ENCODE measurements at regions not wholly inside any gene's neighbourhood (a gene's known extent, or its start where the extent isn't known, plus 50 kb on each side); places are given as distances from the start of the nearest gene placed in this dataset.
A peak's percentile ranks its signal among the peaks of the same experiment; 100 is the strongest.

GRCh38 chr2:62296034-62296831 lies 100.3 kb downstream of the B3GNT2 start:
- H3K9me3 Mint-ChIP-seq, result no peaks in the 10 kb centered on the region
- H3K36me3 Mint-ChIP-seq, result no peaks in the 10 kb centered on the region
- H3K4me1 Mint-ChIP-seq, result peaks cover 17% of the 10 kb centered on the region
- no peak overlapping the region for H3K4me3 Mint-ChIP-seq
- H3K27ac Mint-ChIP-seq, result no peak overlapping the region
- no peaks in the 10 kb centered on the region for H3K27me3 Mint-ChIP-seq
- ATAC-seq, result no peak

DNA sequence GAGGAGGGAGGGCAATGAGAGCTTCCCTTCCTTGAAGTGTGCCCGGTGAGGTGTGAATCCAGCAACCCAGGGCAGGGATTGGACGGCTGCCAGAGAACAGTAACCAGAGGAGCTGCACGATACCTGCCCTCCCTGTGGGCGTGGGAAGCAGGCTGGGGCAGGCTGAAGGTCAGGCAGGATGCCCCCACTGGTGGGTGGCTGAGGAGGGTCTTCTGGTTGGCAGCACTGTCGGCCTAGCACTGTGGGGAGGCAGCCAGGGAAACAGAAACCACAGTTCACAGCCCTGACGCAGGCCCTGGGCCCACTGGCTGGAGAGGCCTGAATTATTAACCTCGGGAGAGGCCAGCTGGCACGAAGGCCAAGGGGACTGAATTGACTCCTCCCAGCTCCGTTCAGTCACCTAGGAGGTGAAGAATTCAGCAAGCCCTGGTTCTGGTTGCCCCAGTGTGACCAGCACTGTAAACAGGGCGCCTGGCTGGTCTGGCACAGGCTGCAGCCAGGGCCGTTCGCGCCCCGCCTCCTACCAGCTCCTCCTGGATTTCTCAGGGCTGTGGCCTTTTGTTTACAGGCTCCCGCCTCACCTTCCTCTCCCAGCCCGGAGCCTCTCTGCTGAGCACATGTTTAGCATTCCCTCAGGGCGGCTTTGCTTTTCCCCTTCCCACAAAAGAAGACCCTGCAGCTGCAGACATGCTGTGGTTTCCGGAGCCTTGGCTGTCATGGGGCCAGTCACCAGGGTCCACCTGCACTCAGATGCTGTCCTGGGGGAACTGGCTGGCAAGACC lies 97.8 kb downstream of the B3GNT2 start:
- Mint-ChIP-seq H3K27me3 (no peaks in the 10 kb centered on the region), H3K36me3 (no peaks in the 10 kb centered on the region), H3K9me3 (no peaks in the 10 kb centered on the region), H3K4me1 (peaks cover 17% of the 10 kb centered on the region), H3K4me3 (no peak overlapping the region), H3K27ac (peak overlapping the region; percentile 53)
- peak; percentile 52 for ATAC-seq

- no peaks in the 10 kb centered on the region for H3K9me3 Mint-ChIP-seq
- no peak overlapping the region for H3K4me3 Mint-ChIP-seq
- H3K36me3 Mint-ChIP-seq, result no peaks in the 10 kb centered on the region
- H3K27me3 Mint-ChIP-seq, result no peaks in the 10 kb centered on the region
- ATAC-seq, result no peak
- H3K4me1 Mint-ChIP-seq, result peaks cover 20% of the 10 kb centered on the region
- H3K27ac Mint-ChIP-seq, result peak overlapping the region; percentile 53
Observed at GRCh38 chr2:62293151-62293489, 97.2 kb downstream of the B3GNT2 start.

DNA sequence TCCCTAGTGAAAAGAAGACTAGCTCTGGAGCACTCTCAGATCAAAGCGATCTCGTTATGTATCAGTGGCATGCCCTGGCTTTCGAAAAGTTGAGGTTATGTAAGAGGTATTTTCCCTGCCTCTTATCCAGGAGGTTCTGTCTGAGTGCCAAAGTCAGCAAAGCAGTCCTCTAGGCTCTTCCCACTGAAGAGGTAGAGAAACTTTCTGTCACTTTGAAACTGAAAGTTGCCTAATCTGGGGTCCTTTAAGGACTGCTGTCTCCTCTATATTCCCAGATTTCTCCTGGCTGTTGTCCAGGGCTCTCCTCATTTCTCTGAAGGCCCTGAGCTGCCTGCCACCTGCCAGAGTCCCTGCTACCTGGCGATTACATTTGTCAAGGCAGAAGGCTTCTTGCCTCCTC lies 96.3 kb downstream of the B3GNT2 start:
- no peak for ATAC-seq
- Mint-ChIP-seq H3K4me3 (no peak overlapping the region), H3K4me1 (peaks cover 29% of the 10 kb centered on the region), H3K36me3 (peaks cover 3% of the 10 kb centered on the region), H3K27me3 (no peaks in the 10 kb centered on the region), H3K27ac (no peak overlapping the region), H3K9me3 (peaks cover 2% of the 10 kb centered on the region)

DNA sequence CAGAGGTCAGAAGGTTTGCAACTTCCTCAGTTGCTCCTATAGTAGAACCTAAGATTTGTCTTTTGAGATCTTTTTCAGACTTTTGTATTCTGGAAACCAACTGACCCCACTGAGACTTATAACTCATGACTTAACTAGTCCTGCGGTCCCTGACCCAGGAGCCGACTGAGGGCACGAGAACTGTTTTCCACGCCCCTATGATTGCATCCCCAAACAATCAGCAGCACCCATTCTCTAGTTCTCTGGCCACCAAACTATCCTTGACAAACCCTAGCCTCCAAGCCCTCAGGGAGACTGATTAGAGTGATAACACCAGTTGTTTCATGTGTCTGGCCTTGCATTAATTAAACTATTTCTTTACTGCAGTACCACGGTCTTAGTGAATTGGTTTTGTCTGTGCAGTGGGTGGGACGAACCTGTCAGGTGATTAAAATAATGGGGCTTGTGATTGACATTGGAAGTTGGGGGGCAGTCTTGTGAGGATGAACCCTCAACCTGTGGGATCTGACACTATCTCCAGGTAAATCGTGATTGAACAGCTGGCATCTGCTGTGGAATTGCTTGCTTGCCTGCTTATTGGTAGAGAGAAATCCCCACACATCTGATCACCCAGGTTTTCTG lies 95.7 kb downstream of the B3GNT2 start:
- peaks cover 3% of the 10 kb centered on the region for H3K9me3 Mint-ChIP-seq
- ATAC-seq, result no peak
- H3K36me3 Mint-ChIP-seq, result peaks cover 6% of the 10 kb centered on the region
- no peak overlapping the region for H3K4me3 Mint-ChIP-seq
- H3K27me3 Mint-ChIP-seq, result no peaks in the 10 kb centered on the region
- peaks cover 30% of the 10 kb centered on the region for H3K4me1 Mint-ChIP-seq
- H3K27ac Mint-ChIP-seq, result no peak overlapping the region

DNA sequence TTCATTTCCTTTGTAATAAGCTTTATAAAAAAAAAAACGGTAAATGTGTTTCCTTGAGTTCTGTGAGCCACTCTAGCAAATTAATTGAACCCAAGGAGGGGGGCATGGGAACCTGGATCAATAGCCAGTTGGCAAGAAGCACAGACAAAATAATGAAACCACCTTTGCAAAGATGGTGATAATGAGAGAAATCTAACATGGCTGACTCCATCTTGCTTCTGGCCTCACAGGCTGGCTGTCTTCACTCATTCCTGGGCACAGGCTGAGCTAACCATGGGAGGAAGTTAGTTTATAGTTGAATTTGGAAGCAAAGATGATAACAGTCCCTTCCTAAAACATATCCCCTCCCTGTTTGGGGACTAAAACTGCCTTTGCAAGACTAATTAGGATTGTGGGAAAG lies 95.1 kb downstream of the B3GNT2 start:
- Mint-ChIP-seq H3K27ac (no peak overlapping the region), H3K9me3 (peaks cover 6% of the 10 kb centered on the region), H3K4me1 (peaks cover 25% of the 10 kb centered on the region), H3K4me3 (no peak overlapping the region), H3K27me3 (no peaks in the 10 kb centered on the region), H3K36me3 (peaks cover 6% of the 10 kb centered on the region)
- no peak for ATAC-seq

GRCh38 chr2:62287899-62288880 lies 92.3 kb downstream of the B3GNT2 start:
- no peak overlapping the region for H3K4me3 Mint-ChIP-seq
- ATAC-seq, result peak; percentile 85
- H3K9me3 Mint-ChIP-seq, result peaks cover 16% of the 10 kb centered on the region
- no peak overlapping the region for H3K27ac Mint-ChIP-seq
- H3K36me3 Mint-ChIP-seq, result peaks cover 16% of the 10 kb centered on the region
- H3K27me3 Mint-ChIP-seq, result no peaks in the 10 kb centered on the region
- H3K4me1 Mint-ChIP-seq, result peaks cover 17% of the 10 kb centered on the region

GRCh38 chr2:62287282-62287681 lies 91.4 kb downstream of the B3GNT2 start:
- H3K4me3 Mint-ChIP-seq, result no peak overlapping the region
- peaks cover 13% of the 10 kb centered on the region for H3K4me1 Mint-ChIP-seq
- H3K36me3 Mint-ChIP-seq, result peaks cover 16% of the 10 kb centered on the region

GRCh38 chr2:62286089-62286785 lies 90.3 kb downstream of the B3GNT2 start:
- H3K4me3 Mint-ChIP-seq, result no peak overlapping the region

More at GRCh38 chr2:62287282-62287681, 91.4 kb downstream of the B3GNT2 start:
- Mint-ChIP-seq H3K9me3 (peaks cover 16% of the 10 kb centered on the region), H3K27me3 (no peaks in the 10 kb centered on the region), H3K27ac (no peak overlapping the region)
- ATAC-seq, result peak; percentile 51

GRCh38 chr2:62284980-62285379 lies 89.1 kb downstream of the B3GNT2 start:
- no peak for ATAC-seq
- Mint-ChIP-seq H3K4me3 (no peak overlapping the region), H3K36me3 (peaks cover 22% of the 10 kb centered on the region), H3K9me3 (peaks cover 16% of the 10 kb centered on the region), H3K27me3 (no peaks in the 10 kb centered on the region), H3K27ac (no peak overlapping the region), H3K4me1 (peaks cover 13% of the 10 kb centered on the region)

More at GRCh38 chr2:62286089-62286785, 90.3 kb downstream of the B3GNT2 start:
- no peak overlapping the region for H3K27ac Mint-ChIP-seq
- no peak for ATAC-seq
- peaks cover 16% of the 10 kb centered on the region for H3K9me3 Mint-ChIP-seq
- no peaks in the 10 kb centered on the region for H3K27me3 Mint-ChIP-seq
- H3K4me1 Mint-ChIP-seq, result peaks cover 13% of the 10 kb centered on the region
- peaks cover 16% of the 10 kb centered on the region for H3K36me3 Mint-ChIP-seq

GRCh38 chr2:62284471-62284870 lies 88.6 kb downstream of the B3GNT2 start:
- Mint-ChIP-seq H3K9me3 (peaks cover 16% of the 10 kb centered on the region), H3K4me1 (peaks cover 13% of the 10 kb centered on the region), H3K27ac (no peak overlapping the region), H3K27me3 (no peaks in the 10 kb centered on the region), H3K4me3 (no peak overlapping the region), H3K36me3 (peaks cover 27% of the 10 kb centered on the region)
- ATAC-seq, result no peak

GRCh38 chr2:62283147-62283546 lies 87.2 kb downstream of the B3GNT2 start:
- Mint-ChIP-seq H3K4me1 (peaks cover 11% of the 10 kb centered on the region), H3K27me3 (no peaks in the 10 kb centered on the region), H3K9me3 (peaks cover 21% of the 10 kb centered on the region), H3K27ac (no peak overlapping the region), H3K4me3 (no peak overlapping the region), H3K36me3 (peaks cover 38% of the 10 kb centered on the region)
- no peak for ATAC-seq

DNA sequence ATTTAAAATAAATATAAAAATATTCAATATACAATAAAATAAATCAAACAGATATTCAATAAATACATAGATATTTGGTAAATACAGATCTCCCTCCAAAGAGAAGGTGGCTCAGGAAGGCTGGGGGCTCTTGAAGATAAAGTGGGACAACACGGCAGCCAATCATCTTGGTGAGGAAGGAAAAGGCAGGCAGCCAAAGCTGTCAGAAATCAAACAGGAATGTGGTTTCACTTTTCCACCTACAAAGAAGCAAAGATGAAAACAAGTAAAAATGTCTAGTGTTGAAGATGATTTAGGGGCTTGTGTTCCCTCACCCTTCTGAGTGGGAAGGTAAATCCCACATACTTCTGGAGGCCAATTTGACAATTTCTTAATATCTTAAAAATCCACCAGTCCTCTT lies 85.7 kb downstream of the B3GNT2 start:
- H3K27me3 Mint-ChIP-seq, result no peaks in the 10 kb centered on the region
- H3K36me3 Mint-ChIP-seq, result peaks cover 44% of the 10 kb centered on the region
- no peak overlapping the region for H3K4me3 Mint-ChIP-seq
- no peak for ATAC-seq
- no peak overlapping the region for H3K27ac Mint-ChIP-seq
- H3K4me1 Mint-ChIP-seq, result no peaks in the 10 kb centered on the region
- H3K9me3 Mint-ChIP-seq, result peaks cover 23% of the 10 kb centered on the region

DNA sequence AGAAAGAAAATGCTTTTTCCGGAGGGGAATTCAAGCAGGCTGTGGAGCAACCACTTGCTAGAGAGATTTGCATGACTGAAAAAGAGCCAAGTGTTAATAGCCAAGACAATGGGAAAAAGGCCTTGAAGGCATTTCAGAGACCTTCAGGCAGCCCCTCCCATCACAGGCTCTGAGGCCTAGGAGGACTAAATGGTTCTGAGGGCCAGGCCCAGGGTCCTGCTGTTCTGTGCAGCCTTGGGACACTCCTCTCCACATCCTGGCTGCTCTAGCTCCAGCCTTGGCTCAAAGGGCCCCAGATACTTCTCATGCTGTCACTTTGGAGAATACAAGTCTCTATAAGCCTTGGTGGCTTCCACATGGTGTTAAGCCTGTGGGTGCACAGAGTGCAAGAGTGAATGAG lies 81.8 kb downstream of the B3GNT2 start:
- no peaks in the 10 kb centered on the region for H3K4me1 Mint-ChIP-seq
- H3K27ac Mint-ChIP-seq, result no peak overlapping the region
- H3K27me3 Mint-ChIP-seq, result no peaks in the 10 kb centered on the region
- H3K4me3 Mint-ChIP-seq, result no peak overlapping the region
- peaks cover 11% of the 10 kb centered on the region for H3K9me3 Mint-ChIP-seq
- ATAC-seq, result no peak
- H3K36me3 Mint-ChIP-seq, result peaks cover 34% of the 10 kb centered on the region

All from stimulated activated memory B cell treated with anti-CD40 and anti-IgM and Interleukin-4, amounts not matched to agents 10 μg/mL and 1 μg/mL and 100 μg/mL, for 72 hours (primary cell).